ENCODE measurements at regions not wholly inside any gene's neighbourhood (a gene's known extent, or its start where the extent isn't known, plus 50 kb on each side); places are given as distances from the start of the nearest gene placed in this dataset.

DNA sequence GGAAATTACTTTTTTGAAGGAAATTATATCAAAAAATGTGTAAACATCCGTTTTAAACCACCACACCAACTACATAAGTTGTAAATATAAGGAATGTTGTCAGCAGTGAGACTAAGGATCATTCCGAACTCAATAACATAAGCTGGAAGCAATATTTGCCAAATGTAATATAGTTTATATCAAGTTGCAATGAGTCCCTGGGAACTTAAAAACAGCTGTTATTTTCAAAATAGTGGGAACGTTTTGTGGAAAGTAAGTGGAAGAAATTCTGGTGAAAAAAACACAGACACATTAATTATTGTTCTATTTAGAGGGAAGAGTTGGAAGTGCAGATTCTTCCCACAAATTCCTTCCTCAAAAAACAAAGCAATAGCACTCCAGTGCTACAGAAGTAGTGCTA is 444.3 kb downstream of the NAP1L3 start:
- no CpG with 5 or more reads among the region's 3 CpGs for WGBS (ENCODE audit: extremely low coverage, insufficient coverage, insufficient read length)

More for the DNA sequence above, 444.3 kb downstream of the NAP1L3 start:
- Histone ChIP-seq H2AFZ (ENCODE audit: insufficient read depth, low read length, poor library complexity) (no peak overlapping the region), H3K79me1 (ENCODE audit: low read length) (no peaks in the 10 kb centered on the region), H4K12ac (ENCODE audit: low read depth, low read length) (no peak overlapping the region), H2BK12ac (ENCODE audit: low read length) (no peak overlapping the region), H3K4ac (ENCODE audit: low read depth, low read length) (no peak overlapping the region), H3K4me2 (ENCODE audit: low read length) (no peak overlapping the region), H3K14ac (ENCODE audit: low read length) (no peak overlapping the region), H2BK120ac (ENCODE audit: insufficient read depth, low read length, poor library complexity) (no peak overlapping the region), H4K91ac (ENCODE audit: low read depth, low read length) (no peak overlapping the region), H3K4me3 (ENCODE audit: low read depth, low read length) (no peak overlapping the region), H4K8ac (ENCODE audit: low read depth, low read length) (no peak overlapping the region), H3K27me3 (ENCODE audit: insufficient read depth, low read length) (no peaks in the 10 kb centered on the region), H2BK5ac (ENCODE audit: low read depth, low read length, poor library complexity) (no peak overlapping the region), H3K9ac (ENCODE audit: low read length) (no peak overlapping the region), H3K27ac (ENCODE audit: low read depth, low read length) (no peak overlapping the region), H3K18ac (ENCODE audit: low read length) (no peak overlapping the region), H3K4me1 (ENCODE audit: control insufficient read depth in 1 of 2, insufficient read depth in 2 of 2, low read length in 2 of 2) (no peaks in the 10 kb centered on the region), H3K36me3 (ENCODE audit: control insufficient read depth in 1 of 2, insufficient read depth in 2 of 2, low read length in 2 of 2) (no peaks in the 10 kb centered on the region), H2AK5ac (ENCODE audit: low read length) (no peak overlapping the region), H3K79me2 (ENCODE audit: control insufficient read depth, insufficient read depth, low read length, poor library complexity) (no peaks in the 10 kb centered on the region), H3K9me3 (ENCODE audit: insufficient read depth, low read depth, low read length) (no peaks in the 10 kb centered on the region), H3K23ac (ENCODE audit: low read length) (no peak overlapping the region)
- no peak for DNase-seq
